GM19025 (cell line): ENCODE measurements at regions not wholly inside any gene's neighbourhood (a gene's known extent, or its start where the extent isn't known, plus 50 kb on each side); places are given as distances from the start of the nearest gene placed in this dataset.

ENCODE experiments used
- ATAC-seq: cut with Tn5 transposase; IDR thresholded peaks from one replicate; pipeline ENCODE4 v1.9.1; 2021; ENCODE audit warnings: mild to moderate bottlenecking, low read depth, moderate library complexity; ENCODE audit not compliant: unreplicated experiment

DNA sequence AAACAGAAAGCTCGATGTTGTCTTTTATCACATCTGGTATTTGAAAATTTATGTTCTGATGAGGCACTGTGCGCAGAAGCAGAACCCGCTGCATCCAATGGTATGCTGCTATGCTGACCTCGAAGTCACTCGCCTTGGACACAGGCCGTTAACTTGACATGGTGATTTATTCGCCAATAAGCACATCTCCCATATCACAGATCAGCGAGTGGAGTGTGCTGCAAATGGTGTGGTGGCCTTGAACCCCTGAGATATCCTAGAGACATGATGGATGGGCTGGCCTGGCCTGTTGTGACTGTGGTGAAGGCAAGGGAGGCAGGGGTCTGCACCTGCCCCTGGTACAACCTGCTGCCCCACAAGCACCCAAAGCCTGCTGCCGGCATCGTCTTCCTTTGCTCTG lies 175.4 kb upstream of the FRG1 start:
- no peak for ATAC-seq

DNA sequence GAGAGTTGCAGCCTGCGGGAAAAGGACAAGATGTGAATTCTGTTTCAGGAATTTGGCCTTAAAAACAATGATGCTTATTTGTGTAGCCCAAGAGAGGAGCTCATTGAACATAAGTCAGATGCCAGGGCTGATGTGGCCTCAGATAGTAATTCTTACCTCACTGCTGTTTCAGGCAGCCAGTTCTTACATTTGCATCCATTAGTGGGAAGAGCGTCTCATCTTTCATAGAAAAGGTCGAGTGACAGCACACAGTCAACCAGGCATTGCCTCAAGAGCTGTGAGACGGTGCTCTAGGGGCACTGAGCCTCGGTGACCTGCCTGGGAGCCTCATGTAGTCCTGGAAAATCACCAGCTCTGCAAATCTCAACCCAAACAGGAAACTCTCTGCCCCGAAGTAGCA lies 174.9 kb upstream of the FRG1 start:
- ATAC-seq: no peak

DNA sequence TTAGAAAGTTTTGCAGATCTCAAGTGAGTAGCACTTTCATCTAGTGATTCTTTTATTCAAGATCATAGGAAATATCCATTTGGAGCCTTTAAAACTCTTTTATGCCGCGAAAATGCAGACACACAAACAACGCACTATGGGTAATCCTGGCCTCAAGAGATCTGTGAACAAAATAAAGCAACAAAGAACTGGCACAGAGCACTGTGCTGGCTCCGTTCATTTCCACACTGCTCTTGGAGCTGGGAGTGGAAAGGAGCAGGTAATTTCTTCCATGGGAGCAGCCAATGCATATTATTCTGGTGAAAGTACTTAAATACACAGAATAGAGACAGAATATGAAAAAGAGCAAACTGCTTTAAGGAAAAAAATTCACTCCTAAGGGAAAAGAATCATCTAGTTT lies 172.7 kb upstream of the FRG1 start:
- ATAC-seq: no peak

DNA sequence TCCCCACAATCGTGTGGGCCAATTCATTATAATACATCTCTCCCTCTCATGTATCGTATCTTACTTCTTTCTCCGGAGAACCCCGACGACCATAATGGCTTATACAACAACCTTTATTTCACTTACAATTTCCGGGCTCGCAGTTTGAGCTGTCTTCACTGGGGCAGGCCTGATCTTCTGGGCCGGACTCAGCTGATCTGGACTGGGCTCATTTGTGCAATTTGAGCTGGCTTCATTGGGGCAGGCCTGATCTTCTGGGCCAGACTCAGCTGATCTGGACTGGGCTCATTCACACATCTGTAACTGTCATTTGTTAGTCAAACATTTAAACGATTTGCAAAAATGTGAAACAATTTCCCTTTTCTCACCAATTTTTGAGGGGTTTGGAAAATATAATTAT lies 171.5 kb upstream of the FRG1 start:
- no peak for ATAC-seq

DNA sequence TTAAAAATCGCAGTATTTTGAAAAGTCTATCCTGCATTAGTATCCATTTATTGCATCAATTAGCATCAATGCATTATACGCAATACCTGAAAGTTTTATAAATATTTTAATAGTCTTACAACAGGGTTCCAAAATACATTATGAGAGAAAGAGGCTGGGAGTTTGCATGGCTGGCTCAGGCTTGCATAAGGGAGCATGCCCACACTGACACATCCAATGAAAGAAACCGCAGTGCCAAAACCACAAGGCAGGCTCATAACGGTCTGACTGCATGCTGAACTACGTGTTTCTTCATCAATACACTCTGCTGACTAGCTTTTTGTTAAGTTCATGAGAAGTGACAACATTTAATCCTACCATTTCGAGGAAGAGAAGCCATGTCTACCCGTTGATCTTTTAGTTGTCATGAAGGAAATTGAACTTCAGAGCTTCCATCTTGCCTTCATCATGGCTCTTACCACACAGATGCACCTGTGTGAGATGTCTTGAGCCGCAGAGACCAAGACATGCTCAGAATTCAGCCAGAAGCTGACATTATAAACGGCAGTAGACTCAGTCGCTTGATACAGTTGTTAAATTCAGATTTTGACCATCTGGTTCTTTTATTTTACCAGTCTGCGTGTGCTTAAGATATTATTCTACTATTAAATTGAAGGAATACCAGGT lies 168.8 kb upstream of the FRG1 start:
- ATAC-seq: no peak

DNA sequence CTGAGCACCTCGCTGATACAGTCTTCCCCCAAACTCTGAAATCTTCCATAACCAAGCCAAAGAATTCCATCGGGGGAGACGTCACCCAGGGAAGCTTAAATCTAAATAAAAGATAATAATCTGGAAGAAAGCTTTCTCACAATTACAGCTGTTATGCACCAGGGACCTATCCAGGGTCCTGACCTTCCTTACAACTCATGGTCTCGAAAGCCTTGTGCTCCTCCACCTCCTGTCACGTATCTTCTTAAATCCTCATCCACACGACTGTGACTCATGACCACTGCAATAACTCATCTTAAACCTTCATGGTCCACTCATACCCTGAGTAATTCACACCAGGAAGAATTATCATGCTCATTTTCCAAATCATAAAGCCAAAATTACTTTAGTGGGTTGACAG lies 166.8 kb upstream of the FRG1 start:
- no peak for ATAC-seq

DNA sequence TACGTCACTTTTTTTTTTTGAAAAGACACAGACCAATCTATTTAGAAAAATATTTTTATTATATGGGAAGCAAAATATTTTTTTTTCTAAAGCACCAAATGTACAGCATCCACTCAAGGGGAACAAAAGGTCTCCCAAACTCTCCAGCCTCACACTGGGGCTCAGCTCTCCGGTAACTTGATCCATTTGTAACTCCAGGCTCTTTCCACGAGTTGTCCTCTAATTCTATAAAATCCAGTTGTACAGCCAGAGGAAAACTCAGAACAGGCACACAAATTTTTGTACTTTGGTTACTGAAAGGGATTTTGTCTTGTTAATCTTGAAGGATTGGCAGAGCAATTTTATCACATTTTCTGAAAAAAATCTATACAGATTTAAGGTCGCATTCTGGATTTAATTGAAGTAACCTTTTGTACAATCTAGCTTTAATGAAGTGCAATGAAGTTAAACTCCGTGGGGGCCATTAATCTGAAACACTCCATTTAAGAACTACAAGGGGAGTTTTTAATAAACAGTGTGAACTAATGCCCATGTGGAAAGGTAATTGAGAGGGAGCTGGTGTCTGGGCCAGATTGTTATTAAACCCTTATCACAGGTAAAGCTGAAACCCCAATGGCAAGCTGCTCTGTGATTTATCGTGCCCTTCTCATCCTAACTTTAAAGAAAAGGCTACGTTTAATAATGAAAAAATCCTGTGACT lies 161.2 kb upstream of the FRG1 start:
- no peak for ATAC-seq

DNA sequence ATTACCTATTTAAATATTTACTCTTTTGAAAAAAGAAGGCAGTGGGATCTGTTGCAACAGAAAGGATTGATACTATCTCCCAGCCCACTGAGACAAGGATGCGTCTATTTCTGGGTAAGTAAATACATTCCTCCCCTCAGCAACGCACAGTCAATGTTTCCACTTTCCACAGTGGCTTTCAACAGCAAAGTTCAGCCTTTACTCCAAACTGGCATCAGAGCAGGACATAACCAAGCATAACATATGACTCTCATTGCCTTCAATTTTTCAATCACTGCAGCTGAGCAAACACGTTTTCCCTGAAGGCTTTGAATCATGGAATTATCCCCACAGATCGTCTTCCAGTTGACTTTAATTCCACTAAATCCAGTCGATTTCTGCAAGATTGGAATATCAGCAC lies 160.3 kb upstream of the FRG1 start:
- ATAC-seq: no peak

DNA sequence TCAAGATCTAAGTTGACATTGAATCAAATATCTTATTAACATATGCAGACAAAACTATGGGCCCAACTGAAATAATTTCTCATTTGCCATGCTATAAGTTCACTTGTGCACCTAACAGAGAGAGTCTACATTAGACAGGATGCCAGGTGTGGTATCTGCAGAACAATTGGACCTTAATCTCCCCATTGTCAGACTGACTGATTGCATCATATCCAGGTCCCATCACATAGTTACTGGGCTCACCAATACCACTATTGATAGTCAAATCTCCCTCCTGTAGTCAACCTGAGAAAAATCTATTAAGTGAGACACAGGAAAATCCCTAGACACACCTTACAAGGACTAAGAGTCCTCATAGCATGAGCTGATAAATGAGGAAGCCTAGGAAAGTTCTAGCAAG lies 156.0 kb upstream of the FRG1 start:
- no peak for ATAC-seq

DNA sequence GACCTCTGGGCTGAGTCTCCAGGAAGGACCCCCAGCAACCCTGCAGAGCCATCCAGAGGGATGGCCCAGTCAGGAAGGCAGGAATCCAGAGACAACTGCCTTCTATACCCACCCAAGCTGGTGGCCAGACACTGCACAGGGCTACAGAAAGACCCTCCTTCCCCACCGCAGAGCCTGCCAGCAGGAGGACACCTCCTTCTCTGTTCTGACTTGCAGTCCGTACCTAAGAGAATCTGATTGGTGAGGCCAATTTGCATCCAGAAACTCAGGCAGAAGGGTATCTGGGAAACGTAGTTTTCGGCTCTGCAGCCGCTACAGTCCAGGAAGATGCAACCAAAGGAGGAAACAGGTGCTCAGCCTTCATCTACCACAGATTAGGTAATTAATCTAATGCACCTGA lies 155.4 kb upstream of the FRG1 start:
- no peak for ATAC-seq

DNA sequence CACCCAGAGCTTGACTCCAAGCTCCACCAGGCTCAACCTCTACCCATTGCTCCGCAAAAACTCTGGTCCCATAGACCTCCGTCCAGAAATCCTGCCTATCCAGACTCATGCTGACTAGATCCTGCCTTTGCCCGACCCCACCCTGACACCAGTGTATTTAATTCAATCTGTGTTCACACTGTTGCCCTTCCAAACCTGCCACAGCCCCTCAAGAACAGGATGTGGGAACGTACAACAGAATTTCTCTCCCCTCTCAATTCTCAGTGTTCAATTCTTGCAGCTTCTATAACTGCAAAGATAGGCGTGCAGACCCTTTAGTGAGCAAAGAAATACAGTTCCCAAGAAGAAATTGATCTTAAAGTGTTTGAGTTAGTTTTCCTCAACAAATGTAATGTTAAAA lies 154.2 kb upstream of the FRG1 start:
- no peak for ATAC-seq

DNA sequence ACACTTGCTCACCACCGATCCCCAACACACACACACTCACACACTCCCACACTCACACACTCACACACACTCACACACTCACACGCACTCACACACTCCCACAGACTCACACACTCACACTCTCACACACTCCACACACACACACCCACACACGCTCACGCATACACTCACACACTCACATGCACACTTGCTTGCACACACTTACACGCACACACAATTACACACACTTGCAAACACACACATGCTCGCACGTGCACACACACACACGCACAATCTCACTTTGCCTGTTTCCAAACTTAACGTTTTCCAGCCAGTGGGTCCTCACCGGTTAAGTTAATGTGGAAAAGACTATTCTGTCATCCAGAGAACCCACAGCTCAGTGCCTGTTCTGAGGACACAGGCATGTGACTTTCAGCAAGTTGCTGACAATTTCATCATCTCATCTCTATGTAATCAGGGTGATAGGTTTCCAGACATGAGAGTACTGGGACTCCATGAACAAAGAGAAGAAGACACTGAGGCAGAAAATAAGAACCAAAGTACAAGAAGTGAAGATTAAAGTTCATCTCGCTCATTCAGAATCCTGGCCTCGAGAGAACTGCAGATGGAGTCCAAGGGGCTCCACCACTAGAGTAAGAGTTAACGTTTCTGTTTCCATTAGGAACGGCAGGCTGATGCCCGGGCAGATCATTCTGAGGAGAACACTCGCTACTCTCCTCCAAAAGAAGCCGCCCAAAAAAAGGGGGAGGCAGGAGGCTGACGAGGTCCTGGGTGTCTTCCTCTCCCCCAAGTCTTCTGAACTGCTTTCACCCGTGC lies 153.2 kb upstream of the FRG1 start:
- ATAC-seq: no peak

DNA sequence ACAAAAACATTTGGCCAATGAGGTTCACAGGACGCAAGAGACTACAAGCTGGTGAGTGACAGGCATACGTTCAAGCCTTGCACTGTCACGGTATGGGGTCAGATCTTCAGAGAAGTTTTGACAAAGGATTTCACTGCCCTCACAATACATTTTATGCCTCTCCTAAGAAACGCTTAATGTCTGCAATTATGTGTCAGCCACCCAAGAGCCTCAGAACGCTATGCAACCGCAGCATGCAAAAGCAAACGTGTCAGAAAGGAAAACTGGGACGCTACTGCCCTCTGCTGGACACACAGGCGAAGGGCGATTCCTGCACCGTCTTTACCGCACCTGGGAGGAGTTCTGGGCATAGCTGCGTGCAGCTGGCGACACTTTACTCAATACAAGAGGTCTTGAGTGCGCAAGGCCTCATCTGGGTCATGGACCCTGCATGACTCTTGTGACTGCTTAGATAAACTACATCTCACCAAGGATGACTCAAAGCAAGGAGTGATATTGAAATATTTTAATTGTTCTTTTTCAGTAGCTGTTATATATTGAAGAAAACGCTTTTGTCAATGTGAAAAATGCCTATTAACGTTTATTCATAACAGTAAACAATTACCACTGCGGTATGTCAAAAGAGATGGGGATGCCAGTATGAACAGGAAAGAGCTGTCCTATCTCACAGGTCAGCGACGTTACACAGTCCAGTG lies 147.6 kb upstream of the FRG1 start:
- ATAC-seq: peak; percentile 81

DNA sequence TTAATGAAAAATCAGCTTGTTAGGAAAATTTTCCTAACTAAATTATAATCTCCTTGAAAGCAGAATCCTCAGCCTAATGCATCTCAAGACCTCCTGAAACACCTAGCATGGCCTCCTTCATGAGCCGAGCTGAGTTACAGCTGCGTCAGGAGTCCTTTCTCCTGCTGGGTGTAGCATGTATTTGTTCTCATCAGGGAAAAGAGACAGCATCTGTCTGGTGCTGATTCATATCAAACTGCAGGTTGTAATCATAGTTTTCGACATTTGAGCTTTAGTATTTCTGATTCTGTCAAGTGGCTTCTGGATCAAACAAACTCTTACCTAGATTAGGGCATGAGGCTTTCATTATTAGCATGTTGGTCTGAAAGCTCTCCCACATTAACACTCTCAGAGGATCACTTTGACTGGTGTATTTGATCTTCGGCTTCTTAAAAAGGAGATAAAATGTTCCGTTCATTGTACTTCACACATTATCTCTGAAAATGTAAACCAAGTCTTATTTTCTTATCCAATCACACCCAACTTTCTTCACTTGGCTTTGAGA lies 140.1 kb upstream of the FRG1 start:
- ATAC-seq: no peak

DNA sequence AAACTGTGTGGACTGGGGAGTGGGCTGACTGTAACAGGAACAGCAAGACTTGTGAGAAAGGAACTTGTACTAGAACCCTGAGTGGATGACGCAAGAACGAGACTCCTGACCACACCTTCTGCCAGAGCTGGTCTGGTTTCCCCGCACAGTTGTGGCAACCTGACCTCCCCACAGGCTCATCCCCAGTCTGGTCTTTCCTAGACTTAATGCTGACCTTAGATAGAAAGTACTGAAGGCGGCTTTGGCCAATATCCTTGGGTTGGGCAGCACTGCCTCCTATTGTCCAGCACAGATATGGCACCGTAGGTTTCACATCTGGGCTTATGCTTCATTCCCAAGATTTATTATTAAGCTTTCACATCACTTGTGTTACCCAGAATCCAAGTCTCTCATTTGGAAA lies 137.8 kb upstream of the FRG1 start:
- no peak for ATAC-seq

DNA sequence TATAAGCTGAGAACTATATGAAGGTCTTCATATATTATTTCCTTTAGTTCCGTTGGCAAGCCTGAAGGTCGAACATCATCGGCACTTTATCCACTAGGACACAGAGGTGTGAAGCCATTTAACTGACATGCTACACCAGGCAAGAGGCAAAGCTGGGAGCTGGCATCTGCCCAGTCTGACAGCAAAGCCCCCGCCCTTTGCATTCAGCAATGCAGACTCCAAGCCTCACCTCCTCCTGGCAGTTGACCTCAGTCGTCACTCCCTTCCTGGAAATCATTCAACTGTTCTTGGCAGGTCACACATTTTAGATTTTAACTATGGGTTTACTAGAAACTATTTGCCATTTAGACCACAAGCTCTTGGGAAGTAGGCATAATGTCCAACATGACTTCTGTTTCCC lies 135.8 kb upstream of the FRG1 start:
- ATAC-seq: no peak

DNA sequence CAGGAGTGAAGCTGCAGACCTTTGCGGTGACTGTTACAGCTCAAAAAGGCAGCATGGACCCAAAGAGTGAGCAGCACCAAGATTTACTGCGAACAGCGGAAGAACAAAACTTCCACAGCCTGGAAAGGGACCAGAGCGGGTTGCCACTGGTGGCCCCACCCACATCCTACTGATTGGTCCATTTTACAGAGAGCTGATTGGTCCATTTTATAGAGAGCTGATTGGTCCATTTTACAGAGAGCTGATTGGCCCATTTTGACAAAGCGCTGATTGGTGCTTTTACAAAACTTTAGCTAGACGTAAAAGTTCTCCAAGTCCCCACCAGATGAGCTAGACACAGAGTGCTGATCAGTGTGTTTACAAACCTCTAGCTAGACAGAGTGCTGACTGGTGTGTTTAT lies 134.2 kb upstream of the FRG1 start:
- no peak for ATAC-seq

DNA sequence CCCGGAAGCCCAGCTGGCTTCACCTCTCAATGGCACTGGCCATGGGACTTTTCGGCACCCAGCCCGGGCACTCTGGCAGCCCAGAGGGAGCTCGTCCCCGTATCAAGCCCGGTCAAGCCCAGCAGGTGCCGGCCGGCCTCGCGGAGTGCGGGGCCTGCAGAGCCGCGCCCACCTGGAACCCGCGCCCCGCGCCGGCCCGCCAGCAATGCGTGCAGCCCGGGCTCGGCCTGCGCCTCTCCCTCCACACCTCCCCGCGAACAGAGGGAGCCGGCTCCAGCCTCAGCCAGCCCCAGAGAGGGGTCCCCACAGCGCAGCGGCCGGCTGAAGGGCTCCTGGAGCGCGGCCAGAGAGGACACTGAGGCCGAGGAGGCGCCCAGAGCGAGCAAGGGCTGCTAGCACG lies 133.6 kb upstream of the FRG1 start:
- no peak for ATAC-seq

DNA sequence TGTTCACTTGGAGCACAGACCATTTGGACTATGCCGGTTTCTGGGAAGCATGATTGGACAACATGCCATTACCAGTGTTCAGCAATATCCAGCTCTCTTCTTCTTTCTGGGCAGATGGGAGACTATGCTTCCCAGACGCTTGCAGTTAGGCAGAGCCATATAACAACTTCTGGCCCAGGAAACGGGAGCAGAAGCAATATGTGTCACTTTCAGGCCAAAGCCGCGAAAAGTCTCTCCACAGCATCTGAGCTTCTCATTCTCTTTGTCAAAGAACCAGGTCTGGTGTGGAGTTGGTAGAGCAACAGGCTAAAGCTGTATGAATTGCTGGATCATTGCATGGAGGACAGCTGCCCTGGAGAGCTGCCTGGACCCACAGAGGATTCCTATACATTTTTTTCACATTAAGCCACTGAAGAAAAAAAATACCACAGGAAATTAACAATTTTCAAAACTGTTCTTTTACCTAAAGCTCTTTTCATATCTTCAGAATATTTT lies 131.4 kb upstream of the FRG1 start:
- ATAC-seq: no peak

DNA sequence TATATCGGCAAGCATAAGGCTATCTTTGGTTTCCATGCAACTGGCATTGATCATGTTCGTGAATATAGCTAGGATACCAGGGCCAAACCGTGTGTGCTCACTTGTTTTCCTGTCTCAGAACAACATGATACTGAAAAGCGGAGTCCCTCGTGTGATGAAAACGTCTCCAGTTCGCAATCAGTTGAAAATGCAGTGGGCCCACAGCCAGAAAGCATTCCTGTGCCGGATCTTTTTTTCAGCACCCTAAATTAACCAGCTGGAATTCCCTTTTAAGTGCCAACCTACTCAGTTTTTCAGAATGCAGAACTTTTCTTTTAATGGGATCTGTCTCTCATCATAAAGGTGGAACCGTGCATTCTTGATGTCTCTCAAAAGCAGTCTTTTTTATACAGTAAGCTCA lies 130.8 kb upstream of the FRG1 start:
- no peak for ATAC-seq
